GM19468 (cell line): ENCODE measurements at regions not wholly inside any gene's neighbourhood (a gene's known extent, or its start where the extent isn't known, plus 50 kb on each side); places are given as distances from the start of the nearest gene placed in this dataset.

Source experiments
- ATAC-seq: cut with Tn5 transposase; IDR thresholded peaks from one replicate; pipeline ENCODE4 v1.9.1; 2021; ENCODE audit warnings: mild to moderate bottlenecking, moderate library complexity, moderate number of reproducible peaks; ENCODE audit not compliant: unreplicated experiment; ENCODE audit errors: extremely low read depth

DNA sequence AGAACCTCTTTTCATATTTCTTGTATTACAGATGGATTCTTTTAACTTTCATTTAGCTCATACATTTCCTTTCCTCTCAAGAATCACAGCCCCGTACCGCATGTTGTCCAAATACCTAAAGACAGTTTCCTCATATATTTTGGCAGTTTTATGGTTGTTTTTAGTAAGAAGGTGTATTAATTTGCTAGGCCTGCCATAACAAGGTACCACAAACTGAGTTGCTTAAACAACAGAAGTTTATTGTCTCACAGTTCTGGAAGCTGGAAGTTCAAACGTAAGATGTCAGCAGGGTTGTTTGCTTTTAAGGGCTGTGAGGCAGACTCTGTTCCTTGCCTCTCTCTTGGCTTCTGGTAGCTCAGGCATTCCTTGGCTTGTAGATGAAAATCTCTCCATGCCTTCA lies 343.2 kb upstream of the TNP1 start:
- ATAC-seq, result no peak

DNA sequence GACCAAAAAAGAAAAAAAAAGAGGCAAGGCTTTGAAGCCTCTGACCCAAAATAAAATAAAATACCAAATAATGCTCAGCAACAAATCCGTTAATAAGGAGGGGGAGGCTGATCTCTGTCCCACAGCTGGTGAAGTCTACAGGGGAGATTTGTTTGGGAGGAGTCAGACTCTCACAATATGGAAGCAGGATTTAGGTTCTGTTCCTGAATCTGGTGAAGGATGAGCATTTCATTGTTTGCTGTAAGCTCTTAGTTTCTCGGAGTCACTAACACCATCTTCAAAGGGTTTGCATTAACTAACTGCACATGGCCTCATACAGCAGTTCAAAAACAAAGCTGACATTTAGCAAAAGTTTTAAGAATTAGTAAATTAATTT lies 339.4 kb upstream of the TNP1 start:
- no peak for ATAC-seq

DNA sequence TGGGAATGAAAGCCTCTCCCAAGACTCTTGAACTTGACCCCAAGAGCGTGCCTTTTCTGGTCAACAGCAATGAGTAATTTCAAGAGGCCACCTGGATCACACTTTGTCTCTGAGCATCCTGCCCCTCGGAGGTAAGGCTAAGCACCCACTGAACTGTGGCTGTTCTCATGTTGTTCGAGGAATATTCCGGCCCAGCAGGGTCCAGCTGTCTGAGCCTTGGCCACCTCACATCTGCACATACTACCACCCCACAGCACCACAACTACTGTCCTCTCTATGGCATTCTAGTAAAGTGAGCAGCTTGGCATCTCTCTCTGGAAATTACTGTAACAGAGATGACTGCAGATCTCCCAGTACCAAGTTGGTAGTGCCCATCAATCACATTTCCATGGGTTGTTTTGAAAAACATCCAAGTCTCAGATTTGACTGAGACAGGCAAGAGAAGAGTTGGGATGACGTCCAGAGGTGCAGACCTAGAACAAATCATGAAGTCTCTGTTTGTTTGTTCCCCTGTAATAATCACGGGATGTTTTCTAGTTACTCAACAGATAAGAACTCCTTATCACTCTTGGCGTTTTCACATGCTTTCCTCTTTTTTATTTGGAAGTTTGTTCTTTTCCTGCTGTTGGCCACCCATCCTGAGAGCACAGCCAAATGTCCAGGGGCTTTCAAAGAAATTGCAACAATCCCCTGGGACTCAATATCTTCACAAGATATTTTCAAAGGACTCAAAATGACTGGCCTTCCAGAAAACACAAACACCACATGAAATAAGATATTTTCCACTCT lies 336.0 kb upstream of the TNP1 start:
- no peak for ATAC-seq

DNA sequence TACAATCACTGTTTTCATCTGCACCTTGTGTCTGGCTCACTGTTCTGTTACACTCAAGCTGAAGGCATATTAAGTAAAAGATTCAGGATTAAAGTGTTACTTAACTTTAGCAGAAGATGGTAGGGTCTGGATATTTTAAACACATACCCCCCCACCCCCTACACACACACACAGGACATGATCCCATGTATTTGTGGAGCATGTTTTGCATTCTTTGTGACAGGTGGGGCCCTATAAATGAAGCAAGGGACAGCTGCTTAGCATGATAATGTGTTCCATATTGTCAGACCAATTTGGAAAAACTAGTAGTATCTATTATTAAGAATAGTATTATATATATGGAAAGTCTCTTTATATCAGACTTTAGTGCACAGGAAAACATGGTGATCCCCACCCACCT lies 335.2 kb upstream of the TNP1 start:
- ATAC-seq, result no peak

- no peak for ATAC-seq
Measured at GRCh38 chr2:217193431-217194340, 333.8 kb upstream of the TNP1 start.

DNA sequence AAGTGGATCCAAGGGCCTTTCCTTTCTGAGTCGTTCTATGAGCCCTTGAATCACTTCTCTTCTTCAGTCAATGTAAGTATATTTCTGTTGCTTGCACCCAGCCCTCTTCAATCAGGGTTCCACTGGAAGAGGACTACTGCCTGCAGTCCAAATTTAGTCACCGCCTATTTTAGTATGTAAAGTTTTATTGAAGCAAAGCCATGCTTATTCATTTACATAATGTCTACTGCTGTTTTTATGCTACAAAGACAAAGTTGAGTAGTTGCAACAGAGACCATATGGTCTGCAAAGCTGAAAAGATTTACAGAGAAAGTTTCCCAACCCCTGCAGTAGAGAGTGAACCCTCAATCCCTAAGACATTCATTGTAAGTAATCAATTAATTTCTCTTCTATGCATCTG lies 332.5 kb upstream of the TNP1 start:
- no peak for ATAC-seq

GRCh38 chr2:217189747-217190146 lies 329.9 kb upstream of the TNP1 start:
- ATAC-seq, result no peak

- ATAC-seq, result no peak
Measured at GRCh38 chr2:217189131-217189530, 329.3 kb upstream of the TNP1 start.

DNA sequence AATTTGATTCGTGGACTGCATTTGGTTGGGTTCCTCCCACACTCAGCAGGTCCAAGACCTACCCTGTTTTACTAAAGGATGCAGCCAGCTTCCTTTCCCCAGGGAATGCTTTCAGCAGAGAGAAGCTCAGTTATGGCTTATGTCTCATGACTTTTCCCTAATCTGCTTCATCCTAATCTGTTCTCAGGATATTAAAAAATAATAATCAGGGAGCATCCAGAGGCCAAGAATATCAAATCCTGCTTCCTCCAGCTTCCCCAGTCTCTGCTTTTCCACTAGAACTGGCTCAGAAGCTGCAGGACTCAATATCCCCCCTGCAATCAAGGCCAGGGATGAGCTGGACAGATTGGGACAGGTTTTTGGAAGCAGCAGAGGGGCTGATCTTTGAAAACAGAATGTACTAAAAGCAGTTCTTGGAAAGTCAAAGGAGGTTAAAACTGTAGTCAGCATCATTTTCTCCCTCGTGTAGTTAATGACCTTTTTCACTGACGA lies 326.9 kb upstream of the TNP1 start:
- ATAC-seq, result no peak

GRCh38 chr2:217186152-217186551 lies 326.3 kb upstream of the TNP1 start:
- no peak for ATAC-seq

GRCh38 chr2:217185265-217185995 lies 325.6 kb upstream of the TNP1 start:
- ATAC-seq, result no peak

DNA sequence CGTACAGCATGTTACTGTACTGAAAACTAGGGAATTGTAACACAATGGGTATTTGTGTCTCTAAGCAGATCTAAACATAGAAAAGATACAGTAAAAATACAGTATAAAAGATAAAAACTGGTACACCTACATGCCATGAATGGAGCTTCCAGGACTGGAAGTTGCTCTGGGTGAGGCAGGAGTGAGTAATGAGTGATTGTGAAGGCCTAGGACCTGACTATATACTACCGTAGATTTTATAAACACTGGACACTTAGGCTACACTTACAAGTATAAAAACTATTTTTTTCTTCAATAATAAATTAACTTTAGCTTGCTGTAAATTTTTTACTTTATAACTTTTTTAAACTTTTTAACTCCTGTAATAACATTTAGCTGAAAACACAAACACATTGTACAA lies 324.4 kb upstream of the TNP1 start:
- ATAC-seq, result no peak

- ATAC-seq, result no peak
Measured at GRCh38 chr2:217183471-217183870, 323.6 kb upstream of the TNP1 start.

DNA sequence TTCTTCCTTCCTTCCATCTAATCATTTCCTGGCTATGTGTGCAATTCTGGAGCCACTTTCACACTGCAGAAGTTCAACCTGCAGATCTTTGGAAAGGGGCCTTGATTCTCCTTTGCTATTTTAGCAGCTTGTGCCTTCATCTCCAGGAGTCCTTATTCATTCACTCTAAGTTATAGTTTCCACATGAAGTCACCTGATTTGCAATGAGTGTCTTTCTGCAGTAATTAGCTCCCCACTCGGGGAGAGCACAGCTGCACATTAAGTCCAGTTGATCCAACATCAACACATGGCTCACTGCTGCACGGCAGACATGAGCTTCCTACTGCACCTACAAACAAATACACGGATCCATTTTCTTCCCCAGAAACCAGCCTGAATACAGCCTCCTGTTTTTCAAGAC lies 323.1 kb upstream of the TNP1 start:
- ATAC-seq, result no peak

DNA sequence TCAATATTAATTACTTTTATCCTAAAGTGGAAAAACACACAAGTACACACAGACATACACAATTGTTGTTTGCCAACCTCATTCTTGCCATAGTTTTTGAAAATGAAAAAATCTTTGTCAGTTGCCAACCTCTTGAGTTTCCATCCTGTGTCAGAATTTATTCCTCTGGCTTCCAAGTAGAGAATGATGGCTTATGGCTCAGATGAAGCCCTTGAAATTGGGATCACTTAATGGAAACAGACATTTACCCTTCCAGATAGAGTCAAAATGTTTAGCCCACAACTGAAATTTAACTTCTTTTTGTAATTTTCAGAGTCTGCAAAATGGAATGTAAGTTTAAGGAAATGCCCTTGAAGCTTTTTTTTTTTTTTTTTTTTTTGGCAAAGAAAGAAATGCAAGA lies 321.6 kb upstream of the TNP1 start:
- ATAC-seq, result no peak

GRCh38 chr2:217179854-217180253 lies 320.0 kb upstream of the TNP1 start:
- no peak for ATAC-seq

GRCh38 chr2:217178341-217178740 lies 318.5 kb upstream of the TNP1 start:
- no peak for ATAC-seq

DNA sequence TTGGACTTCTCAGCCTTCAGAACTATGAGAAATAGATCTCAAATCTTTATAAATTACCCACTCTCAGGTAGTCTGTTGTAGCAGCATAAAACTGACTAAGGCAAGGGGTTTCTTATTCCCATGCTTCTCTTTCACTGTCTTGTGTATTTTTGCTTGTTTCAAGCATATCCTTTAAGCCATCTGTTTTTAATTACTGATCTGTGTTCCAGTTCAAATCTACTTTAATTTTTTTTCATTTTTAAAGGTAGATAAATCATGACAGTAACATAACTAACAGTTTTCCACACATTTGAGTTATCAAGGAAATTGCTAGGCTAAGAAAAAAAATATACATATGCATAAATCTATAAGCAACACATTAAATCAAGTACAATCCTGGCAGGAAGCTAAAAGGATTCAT lies 317.9 kb upstream of the TNP1 start:
- no peak for ATAC-seq

DNA sequence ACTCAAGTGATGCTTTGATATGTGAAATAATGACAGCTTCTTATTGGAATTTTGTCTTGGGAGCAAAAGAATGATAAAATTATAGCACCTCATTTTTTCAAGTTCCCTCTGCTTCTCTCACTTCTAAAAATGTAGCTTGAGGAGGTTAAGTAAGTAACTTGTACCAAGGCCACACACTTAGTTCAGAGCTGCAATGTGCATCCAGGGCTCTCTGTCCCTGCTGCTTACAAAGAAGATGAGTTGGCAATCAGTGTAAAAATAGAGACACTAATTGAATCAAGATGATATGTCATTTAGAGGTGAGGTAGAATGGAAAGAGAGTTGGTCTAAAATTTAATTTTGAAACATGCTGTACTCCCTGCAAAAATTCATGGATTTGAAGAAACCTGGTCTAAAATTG lies 312.0 kb upstream of the TNP1 start:
- no peak for ATAC-seq

DNA sequence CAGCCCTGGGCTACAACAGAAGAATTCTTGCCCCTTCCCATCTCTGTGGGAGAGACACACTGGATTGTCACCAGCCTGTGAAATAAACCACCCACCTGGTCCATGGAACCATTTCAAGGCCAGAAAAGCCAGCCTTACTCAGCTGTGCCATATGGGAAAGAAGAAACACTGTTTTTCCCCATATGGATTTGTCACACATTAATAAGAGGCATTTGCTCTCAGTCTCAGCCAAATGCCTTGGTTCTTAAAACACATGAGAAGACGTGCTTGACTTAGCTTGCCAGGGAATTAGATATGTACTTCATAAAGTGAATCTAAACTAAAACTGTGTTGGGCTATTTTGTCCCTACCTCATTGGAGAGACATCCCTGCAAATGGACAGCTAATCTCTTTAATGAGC lies 308.6 kb upstream of the TNP1 start:
- no peak for ATAC-seq

- no peak for ATAC-seq
Measured at GRCh38 chr2:217167531-217167930, 307.7 kb upstream of the TNP1 start.
